Panc1 (cell line): ENCODE measurements at regions not wholly inside any gene's neighbourhood (a gene's known extent, or its start where the extent isn't known, plus 50 kb on each side); places are given as distances from the start of the nearest gene placed in this dataset.

ENCODE experiments used
- ATAC-seq: fragments of 200-7000 bp; cut with Tn5 transposase; 2 replicates; pipeline ENCODE4 v1.9.1; 2020; ENCODE audit warnings: mild to moderate bottlenecking, moderate library complexity
- BruUV-seq: library from RNA; stranded (reverse); fragments of 400-500 nt; replicated peaks from 2 replicates; lab custom pipeline; 2021; lab: Mats Ljungman, UMichigan
- CTCF ChIA-PET: fragments of 300-600 bp; sonication (Branson Sonifier 250); formaldehyde crosslinking; loops from one replicate; lab custom pipeline; 2022; ENCODE audit warnings: antibody characterized with exemption; lab: Charles Lee
- POLR2A ChIA-PET: fragments of 300-600 bp; sonication (Branson Sonifier 250); formaldehyde crosslinking; loops from one replicate; lab custom pipeline; 2022; ENCODE audit warnings: antibody characterized with exemption; lab: Charles Lee
- DNase-seq: peaks from one replicate; pipeline ENCODE4 v3.0.0-alpha.2; 2010; ENCODE audit warnings: low read depth, low spot score
- H3K27ac ChIP-seq: 2 replicates; pipeline ENCODE4 v1.5.1; 2011; ENCODE audit warnings: mild to moderate bottlenecking, low read length, inconsistent platforms
- H3K27me3 ChIP-seq: fragments of 200-500 bp; sonication (Bioruptor generic); 2 replicates; pipeline ENCODE4 v1.6.0; 2014; ENCODE audit warnings: low read length, inconsistent platforms; ENCODE audit not compliant: control insufficient read depth, insufficient read depth
- H3K36me3 ChIP-seq: fragments of 200-500 bp; sonication (Bioruptor generic); 2 replicates; pipeline ENCODE4 v1.5.1; 2014; ENCODE audit warnings: inconsistent platforms, mild to moderate bottlenecking, low read length, moderate library complexity; ENCODE audit not compliant: control insufficient read depth, insufficient read depth
- H3K4me1 ChIP-seq: 2 replicates; pipeline ENCODE4 v1.5.1; 2011; ENCODE audit warnings: inconsistent platforms, mild to moderate bottlenecking, low read length, moderate library complexity; ENCODE audit not compliant: control insufficient read depth, insufficient read depth
- H3K4me3 ChIP-seq, 2 experiments: 2 replicates each; pipeline ENCODE4 v1.5.1; 2011 to 2012; ENCODE audit warnings: low read depth in 2 of 2, low read length in 2 of 2, mild to moderate bottlenecking in 2 of 2, inconsistent platforms in 1 of 2, moderate library complexity in 1 of 2
- H3K9me3 ChIP-seq: fragments of 200-500 bp; sonication (Bioruptor generic); 2 replicates; pipeline ENCODE4 v1.5.1; 2014; ENCODE audit warnings: low read depth, mild to moderate bottlenecking, inconsistent platforms, low read length, moderate library complexity; ENCODE audit not compliant: control insufficient read depth, insufficient read depth
- POLR2AphosphoS5 ChIP-seq: IDR thresholded peaks from 2 replicates; pipeline ENCODE4 v1.6.1; 2012; ENCODE audit warnings: mild to moderate bottlenecking, low read depth, low read length, moderate library complexity
- REST ChIP-seq, 2 experiments: IDR thresholded peaks; 2 replicates each; pipeline ENCODE4 v1.6.1; 2011 to 2012; ENCODE audit warnings: low read depth in 2 of 2, control low read depth in 1 of 2, low read length in 1 of 2, mild to moderate bottlenecking in 1 of 2, moderate library complexity in 1 of 2; ENCODE audit not compliant: insufficient read depth in 1 of 2
- SIN3A ChIP-seq: IDR thresholded peaks from 2 replicates; pipeline ENCODE4 v1.6.1; 2012; ENCODE audit warnings: low read depth, mild to moderate bottlenecking, low read length, moderate library complexity, borderline replicate concordance; ENCODE audit not compliant: insufficient read depth
- TCF7L2 ChIP-seq: IDR thresholded peaks from 2 replicates; pipeline ENCODE4 v1.6.1; 2011; ENCODE audit warnings: mild to moderate bottlenecking, low read depth, low read length, inconsistent platforms
- in situ Hi-C: cut with HindIII; loops from 2 replicates; pipeline ENCODE4 v1.10.0; 2016; ENCODE audit warnings: low sequenced_read_pairs, low pct_unique_long_range_greater_than_20kb
- intact Hi-C: fragments of 100-400 bp; cut with micrococcal nuclease; formaldehyde crosslinking; loops from one replicate; pipeline ENCODE4 v1.10.0; 2022; ENCODE audit not compliant: unreplicated experiment
- TF ChIP-seq, protein P1 (sequence below): fragments of 450-650 bp; IDR thresholded peaks from 2 replicates; pipeline ENCODE4 v1.5.1; 2017; ENCODE audit warnings: mild to moderate bottlenecking

DNA sequence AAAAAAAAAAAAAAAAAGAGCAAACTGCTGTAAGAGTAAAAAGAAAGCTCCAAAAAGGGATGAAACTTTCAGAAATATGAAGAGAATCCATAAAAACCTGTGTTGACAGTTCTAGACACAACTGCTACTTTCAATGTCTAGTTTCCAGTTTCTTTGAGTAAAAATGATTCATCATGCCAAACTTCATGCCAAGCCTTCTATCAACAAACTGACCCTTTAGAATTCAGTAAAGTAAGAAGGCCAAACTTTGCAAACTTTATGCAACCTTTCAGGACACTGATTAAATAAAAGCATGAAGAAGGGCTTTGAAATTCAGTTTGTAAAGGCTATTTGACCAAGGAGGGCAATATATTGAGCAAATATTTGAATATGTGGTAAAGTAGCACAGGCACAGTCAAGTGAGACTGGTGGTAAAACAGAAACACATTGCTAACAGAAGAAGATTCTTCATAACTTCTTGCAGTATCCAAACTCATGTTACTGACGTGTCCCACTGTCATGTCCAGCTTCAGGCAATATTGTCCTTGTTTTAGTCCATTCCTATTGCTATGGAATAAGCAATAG, 56.3 kb upstream of the CFAP20DC start:
- no peaks in the 10 kb centered on the region for H3K9me3 ChIP-seq
- no peaks in the 10 kb centered on the region for H3K4me1 ChIP-seq
- no peak for ATAC-seq
- no peaks in the 10 kb centered on the region for H3K27me3 ChIP-seq
- no peak overlapping the region for H3K27ac ChIP-seq
- ChIA-PET POLR2A (no interaction called here), CTCF (no interaction called here)
- no peak overlapping the region for H3K4me3 ChIP-seq
- no TSS peak for BruUV-seq
- no peak for DNase-seq
- intact Hi-C loops, result no loop called here
- TF ChIP-seq TCF7L2 (no peak), POLR2AphosphoS5 (no peak), SIN3A (no peak), REST (IDR thresholded peaks at IDR 0.05; ENCODE audit: insufficient read depth in 1 of 2, low read depth in 2 of 2, low read length in 1 of 2) (no peak)
- TF ChIP-seq, protein P1, sequence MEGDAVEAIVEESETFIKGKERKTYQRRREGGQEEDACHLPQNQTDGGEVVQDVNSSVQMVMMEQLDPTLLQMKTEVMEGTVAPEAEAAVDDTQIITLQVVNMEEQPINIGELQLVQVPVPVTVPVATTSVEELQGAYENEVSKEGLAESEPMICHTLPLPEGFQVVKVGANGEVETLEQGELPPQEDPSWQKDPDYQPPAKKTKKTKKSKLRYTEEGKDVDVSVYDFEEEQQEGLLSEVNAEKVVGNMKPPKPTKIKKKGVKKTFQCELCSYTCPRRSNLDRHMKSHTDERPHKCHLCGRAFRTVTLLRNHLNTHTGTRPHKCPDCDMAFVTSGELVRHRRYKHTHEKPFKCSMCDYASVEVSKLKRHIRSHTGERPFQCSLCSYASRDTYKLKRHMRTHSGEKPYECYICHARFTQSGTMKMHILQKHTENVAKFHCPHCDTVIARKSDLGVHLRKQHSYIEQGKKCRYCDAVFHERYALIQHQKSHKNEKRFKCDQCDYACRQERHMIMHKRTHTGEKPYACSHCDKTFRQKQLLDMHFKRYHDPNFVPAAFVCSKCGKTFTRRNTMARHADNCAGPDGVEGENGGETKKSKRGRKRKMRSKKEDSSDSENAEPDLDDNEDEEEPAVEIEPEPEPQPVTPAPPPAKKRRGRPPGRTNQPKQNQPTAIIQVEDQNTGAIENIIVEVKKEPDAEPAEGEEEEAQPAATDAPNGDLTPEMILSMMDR, result no peak
- in situ Hi-C loops, result no loop called here
- no peaks in the 10 kb centered on the region for H3K36me3 ChIP-seq

DNA sequence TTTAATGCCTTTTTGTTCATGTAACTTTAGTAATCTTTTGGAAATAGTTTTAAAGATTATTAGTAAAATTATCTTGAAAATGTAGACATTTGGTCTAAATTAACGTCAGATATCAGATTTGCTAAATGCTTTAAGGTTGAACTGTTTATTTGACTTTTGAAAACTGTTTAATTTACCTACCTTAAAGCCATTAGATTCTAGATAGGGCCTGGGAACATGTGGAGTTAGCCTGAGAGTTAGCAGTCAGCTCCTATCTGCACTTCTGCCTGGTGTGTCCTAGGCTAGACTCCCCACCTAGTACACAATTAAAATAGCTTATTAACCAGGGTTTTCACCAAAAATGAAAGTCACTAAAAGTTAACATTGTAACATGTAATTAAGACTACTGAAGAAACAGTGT, 53.7 kb upstream of the CFAP20DC start:
- Histone ChIP-seq H3K4me1 (no peaks in the 10 kb centered on the region), H3K27ac (no peak overlapping the region), H3K36me3 (no peaks in the 10 kb centered on the region), H3K4me3 (no peak overlapping the region), H3K27me3 (no peaks in the 10 kb centered on the region), H3K9me3 (no peaks in the 10 kb centered on the region)
- ChIA-PET POLR2A (no interaction called here), CTCF (no interaction called here)
- BruUV-seq, result no TSS peak
- intact Hi-C loops (no loop called here), in situ Hi-C loops (no loop called here)
- ATAC-seq (no peak), DNase-seq (no peak)
- TF ChIP-seq, protein P1, result no peak
- TF ChIP-seq TCF7L2 (no peak), REST (IDR thresholded peaks at IDR 0.05; ENCODE audit: insufficient read depth in 1 of 2, low read depth in 2 of 2, low read length in 1 of 2) (no peak), POLR2AphosphoS5 (no peak), SIN3A (no peak)
